A549 (cell line): ENCODE measurements at regions not wholly inside any gene's neighbourhood (a gene's known extent, or its start where the extent isn't known, plus 50 kb on each side); places are given as distances from the start of the nearest gene placed in this dataset.

Source experiments
- ATAC-seq, 2 experiments: fragments of 200-7000 bp in 1 of 2; fragments of >200 bp in 1 of 2; cut with Nextera tagmentation in 1 of 2; cut with Tn5 transposase in 1 of 2; 3 replicates each; pipeline versions ENCODE4 v1.8.0 to v1.9.1; 2018 to 2020; ENCODE audit warnings: mild to moderate bottlenecking in 1 of 2, moderate library complexity in 1 of 2
- CTCF ChIA-PET: fragments of 300-600 bp; sonication (Branson Sonifier 250); formaldehyde crosslinking; extraction: SDS; loops from one replicate; lab custom pipeline; 2021; ENCODE audit warnings: antibody characterized with exemption, inconsistent platforms; lab: Yijun Ruan, JAX
- POLR2A ChIA-PET: fragments of 350-600 bp; formaldehyde crosslinking; extraction: SDS; loops from one replicate; lab custom pipeline; 2021; ENCODE audit warnings: antibody characterized with exemption, inconsistent platforms; lab: Yijun Ruan, JAX
- DNase-seq, 2 experiments: peaks; one replicate each; pipeline versions ENCODE4 v3.0.0 to v3.0.0-alpha.2; 2011 to 2016; ENCODE audit warnings: low read depth in 1 of 2, low spot score in 1 of 2
- FAIRE-seq: peaks from 2 replicates; lab custom pipeline; 2011; peaks lifted over from hg19 to GRCh38; lab: Jason Lieb, UNC
- H3K27ac ChIP-seq, 2 experiments: fragments of >200 bp; sonication (Bioruptor Twin); formaldehyde crosslinking; 3 replicates each; pipeline ENCODE4 v1.5.1; 2016 to 2017
- H3K4me1 ChIP-seq: fragments of >200 bp; sonication (Bioruptor Twin); formaldehyde crosslinking; 3 replicates; pipeline ENCODE4 v1.6.1; 2016
- H3K4me2 ChIP-seq: fragments of >200 bp; sonication (Bioruptor Twin); formaldehyde crosslinking; 3 replicates; pipeline ENCODE4 v1.6.1; 2016
- H3K4me3 ChIP-seq: fragments of >200 bp; sonication (Bioruptor Twin); formaldehyde crosslinking; 3 replicates; pipeline ENCODE4 v1.5.1; 2016
- H3K9me3 ChIP-seq: fragments of >200 bp; sonication (Bioruptor Twin); formaldehyde crosslinking; 3 replicates; pipeline ENCODE4 v1.6.1; 2016
- CBX2 ChIP-seq: fragments of 200-600 bp; sonication (generic); IDR thresholded peaks from 2 replicates; pipeline ENCODE4 v1.6.1; 2016; ENCODE audit warnings: low read depth, mild to moderate bottlenecking, borderline replicate concordance
- CBX8 ChIP-seq: fragments of 200-600 bp; sonication (generic); IDR thresholded peaks from 2 replicates; pipeline ENCODE4 v1.6.1; 2016
- CEBPB ChIP-seq, 2 experiments: fragments of >200 bp in 1 of 2; sonication (Bioruptor Twin) in 1 of 2; formaldehyde crosslinking in 1 of 2; IDR thresholded peaks; 2 replicates each; pipeline ENCODE4 v1.6.1; 2012 to 2016
- CHD4 ChIP-seq: fragments of 200-600 bp; sonication (generic); IDR thresholded peaks from 2 replicates; pipeline ENCODE4 v1.6.1; 2016; ENCODE audit warnings: antibody characterized with exemption, mild to moderate bottlenecking, borderline replicate concordance
- EHF ChIP-seq: fragments of 250-450 bp; sonication (Bioruptor Pico); IDR thresholded peaks from 2 replicates; pipeline ENCODE4 v1.5.0; 2020; ENCODE audit warnings: mild to moderate bottlenecking
- FOSL2 ChIP-seq, 2 experiments: fragments of 450-650 bp in 1 of 2; fragments of >200 bp in 1 of 2; sonication (Bioruptor Twin) in 1 of 2; formaldehyde crosslinking; IDR thresholded peaks; 2 replicates each; pipeline versions ENCODE4 v1.5.0 to v1.6.1; 2016 to 2020; ENCODE audit warnings: mild to moderate bottlenecking in 1 of 2, moderate library complexity in 1 of 2
- HEYL ChIP-seq: fragments of 250-450 bp; sonication (Bioruptor Pico); IDR thresholded peaks from 2 replicates; pipeline ENCODE4 v1.8.0; 2021; ENCODE audit warnings: mild to moderate bottlenecking, moderate library complexity
- HOXA7 ChIP-seq: fragments of 250-450 bp; sonication (Bioruptor Pico); IDR thresholded peaks from 2 replicates; pipeline ENCODE4 v1.5.0; 2020; ENCODE audit warnings: mild to moderate bottlenecking, moderate library complexity
- HOXB5 ChIP-seq: fragments of 250-450 bp; sonication (Bioruptor Pico); IDR thresholded peaks from 2 replicates; pipeline ENCODE4 v1.5.0; 2020; ENCODE audit warnings: mild to moderate bottlenecking, moderate library complexity
- JUNB ChIP-seq: fragments of >200 bp; sonication (Bioruptor Twin); formaldehyde crosslinking; IDR thresholded peaks from 2 replicates; pipeline ENCODE4 v1.6.1; 2016
- MYC ChIP-seq: IDR thresholded peaks from 2 replicates; pipeline ENCODE4 v1.6.1; 2012; ENCODE audit warnings: mild to moderate bottlenecking, inconsistent platforms, low read length, improper control_type of control experiment, borderline replicate concordance
- POLR2AphosphoS2 ChIP-seq: conservative IDR thresholded peaks from 2 replicates; pipeline ENCODE4 v1.6.1; 2012; ENCODE audit warnings: low read length, improper control_type of control experiment, inconsistent platforms
- RAD21 ChIP-seq, 2 experiments: fragments of >200 bp in 1 of 2; sonication (Bioruptor Twin) in 1 of 2; formaldehyde crosslinking in 1 of 2; IDR thresholded peaks in 1 of 2; conservative IDR thresholded peaks in 1 of 2; 2 replicates in 1 of 2; 3 replicates in 1 of 2; pipeline ENCODE4 v1.6.1; 2012 to 2018; ENCODE audit warnings: inconsistent platforms in 1 of 2
- RNF2 ChIP-seq: fragments of 200-600 bp; sonication (generic); IDR thresholded peaks from 2 replicates; pipeline ENCODE4 v1.6.1; 2016; ENCODE audit warnings: low read depth, mild to moderate bottlenecking, antibody characterized with exemption, moderate library complexity, borderline replicate concordance
- SREBF2 ChIP-seq: fragments of 450-650 bp; IDR thresholded peaks from 2 replicates; pipeline ENCODE4 v1.6.1; 2014; ENCODE audit warnings: mild to moderate bottlenecking, moderate library complexity
- TP53 ChIP-seq: fragments of 250-450 bp; sonication (Bioruptor Pico); IDR thresholded peaks from 2 replicates; pipeline ENCODE4 v1.5.0; 2021; ENCODE audit warnings: mild to moderate bottlenecking, moderate library complexity
- ZFP36 ChIP-seq: fragments of 450-650 bp; IDR thresholded peaks from 2 replicates; pipeline ENCODE4 v1.6.1; 2014; ENCODE audit warnings: borderline replicate concordance; ENCODE audit not compliant: partially characterized antibody
- ZNF302 ChIP-seq: fragments of 250-450 bp; sonication (Bioruptor Pico); IDR thresholded peaks from 2 replicates; pipeline ENCODE4 v1.9.0; 2021; ENCODE audit warnings: inconsistent platforms, mild to moderate bottlenecking, moderate library complexity
- ZSCAN20 ChIP-seq: fragments of 250-450 bp; sonication (Bioruptor Pico); IDR thresholded peaks from 2 replicates; pipeline ENCODE4 v1.8.0; 2022; ENCODE audit warnings: mild to moderate bottlenecking, moderate library complexity
- WGBS: methylation state at CpG from one replicate; pipeline ENCODE4 v1.1.6; 2017; ENCODE audit errors: missing lambda C conversion rate; 5-methylcytosine and 5-hydroxymethylcytosine counted together
- TF ChIP-seq, protein P1 (sequence below): IDR thresholded peaks from 2 replicates; pipeline ENCODE4 v1.6.1; 2012
- TF ChIP-seq, protein P2 (sequence below): fragments of 250-450 bp; sonication (Bioruptor Pico); IDR thresholded peaks from 2 replicates; pipeline ENCODE4 v1.5.0; 2021; ENCODE audit warnings: mild to moderate bottlenecking, moderate library complexity, borderline replicate concordance
- TF ChIP-seq, protein P3 (sequence below): fragments of 250-450 bp; sonication (Bioruptor Pico); IDR thresholded peaks from 2 replicates; pipeline ENCODE4 v1.5.0; 2020; ENCODE audit warnings: low read depth, mild to moderate bottlenecking, moderate library complexity
- TF ChIP-seq, protein P4 (sequence below): fragments of 200-600 bp; sonication (generic); IDR thresholded peaks from 2 replicates; pipeline ENCODE4 v1.6.1; 2016; ENCODE audit warnings: antibody characterized with exemption, mild to moderate bottlenecking, moderate library complexity
- TF ChIP-seq, protein P5 (sequence below): fragments of >200 bp; sonication (Bioruptor Twin); formaldehyde crosslinking; IDR thresholded peaks from 2 replicates; pipeline ENCODE4 v1.6.1; 2016

DNA sequence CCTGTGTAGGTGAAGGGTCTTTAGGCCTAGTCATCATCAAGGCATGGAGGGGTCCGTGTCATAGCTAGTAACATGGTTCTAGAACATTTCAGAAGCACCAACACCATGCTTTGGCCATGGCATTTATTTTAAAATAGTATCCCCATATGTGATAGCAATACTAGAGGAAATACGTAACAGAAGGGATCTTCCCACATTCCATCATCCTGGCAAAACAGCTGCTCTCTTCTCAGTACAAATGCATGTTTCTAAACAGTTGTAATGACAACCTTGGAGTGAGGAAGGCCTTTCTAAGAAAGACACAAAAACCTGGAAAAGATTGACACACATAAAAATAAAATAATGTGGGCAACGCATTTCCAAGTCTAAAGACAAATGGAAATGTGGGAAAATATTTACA is 97.6 kb downstream of the GADD45G start:
- no peaks in the 10 kb centered on the region for H3K4me1 ChIP-seq
- CTCF ChIA-PET = interaction anchor here (1.0 to 1.3 kb wide), 3 partner anchors 12 to 14 kb away, joined by 3 to 4 read pairs (median 3); no protein-coding TSS in a partner anchor
- WGBS = 46% methylated on average over 3 of the region's 3 CpGs
- POLR2A ChIA-PET = no interaction called here
- no peak for DNase-seq
- no peak overlapping the region for H3K27ac ChIP-seq
- TF ChIP-seq ZFP36 (no peak), SREBF2 (no peak), EHF (no peak), HOXB5 (CRISPR knock-in tag) (no peak), TP53 (CRISPR knock-in tag) (no peak), CBX8 (no peak), ZSCAN20 (no peak), CHD4 (no peak), RAD21 (conservative IDR thresholded peaks at IDR 0.05 in 1 of 2, IDR thresholded peaks at IDR 0.05 in 1 of 2) (no peak)
- TF ChIP-seq, protein P1, sequence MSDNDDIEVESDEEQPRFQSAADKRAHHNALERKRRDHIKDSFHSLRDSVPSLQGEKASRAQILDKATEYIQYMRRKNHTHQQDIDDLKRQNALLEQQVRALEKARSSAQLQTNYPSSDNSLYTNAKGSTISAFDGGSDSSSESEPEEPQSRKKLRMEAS = no peak
- no peak overlapping the region for H3K4me3 ChIP-seq
- FAIRE-seq = no peak
- H3K9me3 ChIP-seq = no peaks in the 10 kb centered on the region
- no peak overlapping the region for H3K4me2 ChIP-seq
- no peak for ATAC-seq

DNA sequence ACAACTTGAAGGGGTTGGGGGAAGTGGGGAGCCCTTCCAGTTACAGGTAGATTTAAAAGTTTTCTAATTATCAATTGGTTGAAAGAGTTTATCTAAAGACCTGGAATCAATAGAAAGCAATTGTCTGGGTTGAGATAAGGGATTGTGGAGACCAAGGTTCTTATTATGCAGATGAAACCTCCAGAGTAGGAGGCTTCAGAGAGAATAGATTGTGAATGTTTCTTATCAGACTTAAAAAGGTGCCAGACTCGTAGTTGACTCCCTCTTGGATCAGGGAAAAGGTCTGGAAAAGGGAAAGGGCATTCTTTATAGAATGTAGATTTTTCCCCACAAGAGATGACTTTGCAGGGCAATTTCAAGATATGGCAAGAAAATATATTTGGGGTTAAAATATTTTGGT is 100.8 kb downstream of the GADD45G start:
- Histone ChIP-seq H3K9me3 (no peaks in the 10 kb centered on the region), H3K4me1 (no peaks in the 10 kb centered on the region), H3K4me3 (no peak overlapping the region), H3K27ac (no peak overlapping the region), H3K4me2 (no peak overlapping the region)
- ChIA-PET CTCF (no interaction called here), POLR2A (no interaction called here)
- WGBS = 0% methylated on average over 1 of the region's 1 CpG
- FAIRE-seq (no peak), ATAC-seq (no peak), DNase-seq (no peak)
- no peak for TF ChIP-seq RNF2

DNA sequence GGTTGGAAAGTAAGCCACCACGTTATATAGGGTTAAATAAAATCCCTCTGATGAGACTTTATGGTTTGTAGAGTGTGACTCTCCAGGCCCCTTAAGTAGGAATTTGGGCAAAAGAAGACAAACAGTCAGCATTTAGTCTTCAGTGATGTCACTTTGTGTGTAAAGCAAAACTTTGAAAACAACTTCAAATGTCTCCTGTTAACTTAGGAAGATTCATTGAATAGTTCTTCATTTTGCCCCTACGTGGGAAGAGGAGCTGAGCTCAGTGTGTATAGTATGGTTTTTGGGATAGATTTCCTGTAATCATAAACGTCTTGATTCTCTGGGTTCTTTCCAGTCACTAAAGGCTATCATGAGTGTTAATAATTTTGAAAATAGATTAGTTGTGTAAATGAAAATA is 101.3 kb downstream of the GADD45G start:
- Histone ChIP-seq H3K27ac (no peak overlapping the region), H3K4me2 (no peak overlapping the region), H3K4me1 (no peaks in the 10 kb centered on the region), H3K9me3 (no peaks in the 10 kb centered on the region), H3K4me3 (no peak overlapping the region)
- ATAC-seq = no peak
- TF ChIP-seq, protein P2, sequence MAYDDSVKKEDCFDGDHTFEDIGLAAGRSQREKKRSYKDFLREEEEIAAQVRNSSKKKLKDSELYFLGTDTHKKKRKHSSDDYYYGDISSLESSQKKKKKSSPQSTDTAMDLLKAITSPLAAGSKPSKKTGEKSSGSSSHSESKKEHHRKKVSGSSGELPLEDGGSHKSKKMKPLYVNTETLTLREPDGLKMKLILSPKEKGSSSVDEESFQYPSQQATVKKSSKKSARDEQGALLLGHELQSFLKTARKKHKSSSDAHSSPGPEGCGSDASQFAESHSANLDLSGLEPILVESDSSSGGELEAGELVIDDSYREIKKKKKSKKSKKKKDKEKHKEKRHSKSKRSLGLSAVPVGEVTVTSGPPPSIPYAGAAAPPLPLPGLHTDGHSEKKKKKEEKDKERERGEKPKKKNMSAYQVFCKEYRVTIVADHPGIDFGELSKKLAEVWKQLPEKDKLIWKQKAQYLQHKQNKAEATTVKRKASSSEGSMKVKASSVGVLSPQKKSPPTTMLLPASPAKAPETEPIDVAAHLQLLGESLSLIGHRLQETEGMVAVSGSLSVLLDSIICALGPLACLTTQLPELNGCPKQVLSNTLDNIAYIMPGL (CRISPR knock-in tag) = no peak
- TF ChIP-seq RAD21 (conservative IDR thresholded peaks at IDR 0.05 in 1 of 2, IDR thresholded peaks at IDR 0.05 in 1 of 2) (no peak), EHF (no peak), MYC (no peak), POLR2AphosphoS2 (no peak), ZNF302 (CRISPR knock-in tag) (no peak), SREBF2 (no peak), CEBPB (IDR thresholded peaks at IDR 0.05) (no peak), JUNB (no peak), CBX2 (no peak), HEYL (CRISPR knock-in tag) (no peak), RNF2 (no peak), FOSL2 (IDR thresholded peaks at IDR 0.05) (no peak), FOSL2 (CRISPR knock-in tag; IDR thresholded peaks at IDR 0.05) (no peak), HOXA7 (CRISPR knock-in tag) (no peak)
- TF ChIP-seq, protein P3, sequence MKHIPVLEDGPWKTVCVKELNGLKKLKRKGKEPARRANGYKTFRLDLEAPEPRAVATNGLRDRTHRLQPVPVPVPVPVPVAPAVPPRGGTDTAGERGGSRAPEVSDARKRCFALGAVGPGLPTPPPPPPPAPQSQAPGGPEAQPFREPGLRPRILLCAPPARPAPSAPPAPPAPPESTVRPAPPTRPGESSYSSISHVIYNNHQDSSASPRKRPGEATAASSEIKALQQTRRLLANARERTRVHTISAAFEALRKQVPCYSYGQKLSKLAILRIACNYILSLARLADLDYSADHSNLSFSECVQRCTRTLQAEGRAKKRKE (CRISPR knock-in tag) = no peak
- TF ChIP-seq, protein P4, sequence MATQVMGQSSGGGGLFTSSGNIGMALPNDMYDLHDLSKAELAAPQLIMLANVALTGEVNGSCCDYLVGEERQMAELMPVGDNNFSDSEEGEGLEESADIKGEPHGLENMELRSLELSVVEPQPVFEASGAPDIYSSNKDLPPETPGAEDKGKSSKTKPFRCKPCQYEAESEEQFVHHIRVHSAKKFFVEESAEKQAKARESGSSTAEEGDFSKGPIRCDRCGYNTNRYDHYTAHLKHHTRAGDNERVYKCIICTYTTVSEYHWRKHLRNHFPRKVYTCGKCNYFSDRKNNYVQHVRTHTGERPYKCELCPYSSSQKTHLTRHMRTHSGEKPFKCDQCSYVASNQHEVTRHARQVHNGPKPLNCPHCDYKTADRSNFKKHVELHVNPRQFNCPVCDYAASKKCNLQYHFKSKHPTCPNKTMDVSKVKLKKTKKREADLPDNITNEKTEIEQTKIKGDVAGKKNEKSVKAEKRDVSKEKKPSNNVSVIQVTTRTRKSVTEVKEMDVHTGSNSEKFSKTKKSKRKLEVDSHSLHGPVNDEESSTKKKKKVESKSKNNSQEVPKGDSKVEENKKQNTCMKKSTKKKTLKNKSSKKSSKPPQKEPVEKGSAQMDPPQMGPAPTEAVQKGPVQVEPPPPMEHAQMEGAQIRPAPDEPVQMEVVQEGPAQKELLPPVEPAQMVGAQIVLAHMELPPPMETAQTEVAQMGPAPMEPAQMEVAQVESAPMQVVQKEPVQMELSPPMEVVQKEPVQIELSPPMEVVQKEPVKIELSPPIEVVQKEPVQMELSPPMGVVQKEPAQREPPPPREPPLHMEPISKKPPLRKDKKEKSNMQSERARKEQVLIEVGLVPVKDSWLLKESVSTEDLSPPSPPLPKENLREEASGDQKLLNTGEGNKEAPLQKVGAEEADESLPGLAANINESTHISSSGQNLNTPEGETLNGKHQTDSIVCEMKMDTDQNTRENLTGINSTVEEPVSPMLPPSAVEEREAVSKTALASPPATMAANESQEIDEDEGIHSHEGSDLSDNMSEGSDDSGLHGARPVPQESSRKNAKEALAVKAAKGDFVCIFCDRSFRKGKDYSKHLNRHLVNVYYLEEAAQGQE = no peak
- TF ChIP-seq, protein P5, sequence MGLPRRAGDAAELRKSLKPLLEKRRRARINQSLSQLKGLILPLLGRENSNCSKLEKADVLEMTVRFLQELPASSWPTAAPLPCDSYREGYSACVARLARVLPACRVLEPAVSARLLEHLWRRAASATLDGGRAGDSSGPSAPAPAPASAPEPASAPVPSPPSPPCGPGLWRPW = no peak
- no peak for FAIRE-seq
- WGBS = 7% methylated on average over 3 of the region's 3 CpGs
- ChIA-PET CTCF (no interaction called here), POLR2A (no interaction called here)
- no peak for DNase-seq
